ENCODE measurements at regions not wholly inside any gene's neighbourhood (a gene's known extent, or its start where the extent isn't known, plus 50 kb on each side); places are given as distances from the start of the nearest gene placed in this dataset.
A peak's percentile ranks its signal among the peaks of the same experiment; 100 is the strongest.

GRCh38 chr14:38723277-38723676 lies 379.8 kb downstream of the SEC23A start:
- no CpG with 5 or more reads among the region's 1 CpG for WGBS (ENCODE audit: insufficient coverage)
- POLR2A ChIA-PET, result no interaction called here
- H3K27ac ChIP-seq (ENCODE audit: insufficient read depth in 1 of 2, low read depth in 1 of 2, low read length in 2 of 2, poor library complexity in 1 of 2, severe bottlenecking in 2 of 2), result no peak overlapping the region
- no peaks in the 10 kb centered on the region for H3K36me3 ChIP-seq (ENCODE audit: control insufficient read depth in 4 of 4, insufficient read depth in 4 of 4, low read length in 3 of 4)
- H3K4me3 ChIP-seq (ENCODE audit: control insufficient read depth in 1 of 7, extremely low read depth in 1 of 7, insufficient read depth in 4 of 7, low read depth in 2 of 7, low read length in 6 of 7), result no peak overlapping the region
- no peaks in the 10 kb centered on the region for H3K9me3 ChIP-seq (ENCODE audit: control extremely low read depth in 1 of 5, control insufficient read depth in 4 of 5, insufficient read depth in 2 of 5, low read depth in 1 of 5, low read length in 4 of 5)
- no peaks in the 10 kb centered on the region for H3K27me3 ChIP-seq (replicated peaks in 2 of 5; ENCODE audit: control insufficient read depth in 4 of 5, insufficient read depth in 5 of 5, low read length in 4 of 5)
- no peaks in the 10 kb centered on the region for H3K4me1 ChIP-seq (ENCODE audit: control extremely low read depth in 1 of 4, control insufficient read depth in 4 of 4, insufficient read depth in 4 of 4, low read length in 3 of 4)
- DNase-seq, result no peak
- CTCF ChIA-PET, result interaction anchor here (0.9 to 10.9 kb wide), 11 partner anchors 10 to 293 kb away, joined by 3 to 135 read pairs (median 5); no protein-coding TSS in a partner anchor

GRCh38 chr14:38721822-38722431 lies 381.1 kb downstream of the SEC23A start:
- POLR2A ChIA-PET, result no interaction called here
- 60% methylated on average over 4 of the region's 4 CpGs for WGBS (ENCODE audit: insufficient coverage)
- Histone ChIP-seq H3K27me3 (replicated peaks in 2 of 5; ENCODE audit: control insufficient read depth in 4 of 5, insufficient read depth in 5 of 5, low read length in 4 of 5) (no peaks in the 10 kb centered on the region), H3K9me3 (ENCODE audit: control extremely low read depth in 1 of 5, control insufficient read depth in 4 of 5, insufficient read depth in 2 of 5, low read depth in 1 of 5, low read length in 4 of 5) (no peaks in the 10 kb centered on the region), H3K4me1 (ENCODE audit: control extremely low read depth in 1 of 4, control insufficient read depth in 4 of 4, insufficient read depth in 4 of 4, low read length in 3 of 4) (no peaks in the 10 kb centered on the region), H3K36me3 (ENCODE audit: control insufficient read depth in 4 of 4, insufficient read depth in 4 of 4, low read length in 3 of 4) (no peaks in the 10 kb centered on the region), H3K4me3 (ENCODE audit: control insufficient read depth in 1 of 7, extremely low read depth in 1 of 7, insufficient read depth in 4 of 7, low read depth in 2 of 7, low read length in 6 of 7) (no peak overlapping the region), H3K27ac (ENCODE audit: insufficient read depth in 1 of 2, low read depth in 1 of 2, low read length in 2 of 2, poor library complexity in 1 of 2, severe bottlenecking in 2 of 2) (no peak overlapping the region)
- DNase-seq, result peak; percentile 33 to 72 (median 64)
- CTCF ChIA-PET, result interaction anchor here (0.5 to 10.9 kb wide), 13 partner anchors 9 to 295 kb away, joined by 3 to 135 read pairs (median 4); no protein-coding TSS in a partner anchor

GRCh38 chr14:38718519-38718918 lies 384.5 kb downstream of the SEC23A start:
- Histone ChIP-seq H3K4me1 (ENCODE audit: control extremely low read depth in 1 of 4, control insufficient read depth in 4 of 4, insufficient read depth in 4 of 4, low read length in 3 of 4) (peaks cover 0 to 2% (median 0%) of the 10 kb centered on the region in 4 experiments), H3K27ac (ENCODE audit: insufficient read depth in 1 of 2, low read depth in 1 of 2, low read length in 2 of 2, poor library complexity in 1 of 2, severe bottlenecking in 2 of 2) (no peak overlapping the region), H3K36me3 (ENCODE audit: control insufficient read depth in 4 of 4, insufficient read depth in 4 of 4, low read length in 3 of 4) (no peaks in the 10 kb centered on the region), H3K9me3 (ENCODE audit: control extremely low read depth in 1 of 5, control insufficient read depth in 4 of 5, insufficient read depth in 2 of 5, low read depth in 1 of 5, low read length in 4 of 5) (no peaks in the 10 kb centered on the region), H3K4me3 (ENCODE audit: control insufficient read depth in 1 of 7, extremely low read depth in 1 of 7, insufficient read depth in 4 of 7, low read depth in 2 of 7, low read length in 6 of 7) (no peak overlapping the region), H3K27me3 (replicated peaks in 2 of 5; ENCODE audit: control insufficient read depth in 4 of 5, insufficient read depth in 5 of 5, low read length in 4 of 5) (no peaks in the 10 kb centered on the region)
- ChIA-PET CTCF (interaction anchor here (1.2 to 10.9 kb wide), 2 partner anchors 10 to 150 kb away, joined by 4 to 135 read pairs; no protein-coding TSS in a partner anchor), POLR2A (no interaction called here)
- no peak for DNase-seq
- 100% methylated on average over 2 of the region's 2 CpGs for WGBS (ENCODE audit: insufficient coverage)

- WGBS (ENCODE audit: insufficient coverage), result 33% methylated on average over 2 of the region's 3 CpGs
Measured at GRCh38 chr14:38716926-38717325, 386.1 kb downstream of the SEC23A start.

GRCh38 chr14:38710881-38711280 lies 392.2 kb downstream of the SEC23A start:
- POLR2A ChIA-PET, result no interaction called here
- CTCF ChIA-PET, result no interaction called here
- Histone ChIP-seq H3K27ac (ENCODE audit: insufficient read depth in 1 of 2, low read depth in 1 of 2, low read length in 2 of 2, poor library complexity in 1 of 2, severe bottlenecking in 2 of 2) (no peak overlapping the region), H3K4me1 (ENCODE audit: control extremely low read depth in 1 of 4, control insufficient read depth in 4 of 4, insufficient read depth in 4 of 4, low read length in 3 of 4) (no peaks in the 10 kb centered on the region), H3K9me3 (ENCODE audit: control extremely low read depth in 1 of 5, control insufficient read depth in 4 of 5, insufficient read depth in 2 of 5, low read depth in 1 of 5, low read length in 4 of 5) (no peaks in the 10 kb centered on the region), H3K4me3 (ENCODE audit: control insufficient read depth in 1 of 7, extremely low read depth in 1 of 7, insufficient read depth in 4 of 7, low read depth in 2 of 7, low read length in 6 of 7) (no peak overlapping the region), H3K36me3 (ENCODE audit: control insufficient read depth in 4 of 4, insufficient read depth in 4 of 4, low read length in 3 of 4) (no peaks in the 10 kb centered on the region), H3K27me3 (replicated peaks in 2 of 5; ENCODE audit: control insufficient read depth in 4 of 5, insufficient read depth in 5 of 5, low read length in 4 of 5) (no peaks in the 10 kb centered on the region)
- no CpG with 5 or more reads among the region's 3 CpGs for WGBS (ENCODE audit: insufficient coverage)
- no peak for DNase-seq

More at GRCh38 chr14:38716926-38717325, 386.1 kb downstream of the SEC23A start:
- Histone ChIP-seq H3K4me3 (ENCODE audit: control insufficient read depth in 1 of 7, extremely low read depth in 1 of 7, insufficient read depth in 4 of 7, low read depth in 2 of 7, low read length in 6 of 7) (no peak overlapping the region), H3K27me3 (replicated peaks in 2 of 5; ENCODE audit: control insufficient read depth in 4 of 5, insufficient read depth in 5 of 5, low read length in 4 of 5) (no peaks in the 10 kb centered on the region), H3K9me3 (ENCODE audit: control extremely low read depth in 1 of 5, control insufficient read depth in 4 of 5, insufficient read depth in 2 of 5, low read depth in 1 of 5, low read length in 4 of 5) (no peaks in the 10 kb centered on the region), H3K36me3 (ENCODE audit: control insufficient read depth in 4 of 4, insufficient read depth in 4 of 4, low read length in 3 of 4) (no peaks in the 10 kb centered on the region), H3K4me1 (ENCODE audit: control extremely low read depth in 1 of 4, control insufficient read depth in 4 of 4, insufficient read depth in 4 of 4, low read length in 3 of 4) (peaks cover 0 to 2% (median 0%) of the 10 kb centered on the region in 4 experiments), H3K27ac (ENCODE audit: insufficient read depth in 1 of 2, low read depth in 1 of 2, low read length in 2 of 2, poor library complexity in 1 of 2, severe bottlenecking in 2 of 2) (no peak overlapping the region)
- CTCF ChIA-PET, result interaction anchor here (1.5 kb wide), 1 partner anchor 151 kb away, joined by 5 read pairs; no protein-coding TSS in a partner anchor
- DNase-seq, result peak; percentile 7 to 79 (median 54)
- POLR2A ChIA-PET, result no interaction called here

GRCh38 chr14:38710196-38710595 lies 392.8 kb downstream of the SEC23A start:
- Histone ChIP-seq H3K36me3 (ENCODE audit: control insufficient read depth in 4 of 4, insufficient read depth in 4 of 4, low read length in 3 of 4) (no peaks in the 10 kb centered on the region), H3K27me3 (replicated peaks in 2 of 5; ENCODE audit: control insufficient read depth in 4 of 5, insufficient read depth in 5 of 5, low read length in 4 of 5) (no peaks in the 10 kb centered on the region), H3K27ac (ENCODE audit: insufficient read depth in 1 of 2, low read depth in 1 of 2, low read length in 2 of 2, poor library complexity in 1 of 2, severe bottlenecking in 2 of 2) (no peak overlapping the region), H3K4me3 (ENCODE audit: control insufficient read depth in 1 of 7, extremely low read depth in 1 of 7, insufficient read depth in 4 of 7, low read depth in 2 of 7, low read length in 6 of 7) (no peak overlapping the region), H3K9me3 (ENCODE audit: control extremely low read depth in 1 of 5, control insufficient read depth in 4 of 5, insufficient read depth in 2 of 5, low read depth in 1 of 5, low read length in 4 of 5) (no peaks in the 10 kb centered on the region), H3K4me1 (ENCODE audit: control extremely low read depth in 1 of 4, control insufficient read depth in 4 of 4, insufficient read depth in 4 of 4, low read length in 3 of 4) (no peaks in the 10 kb centered on the region)
- no peak for DNase-seq
- WGBS (ENCODE audit: insufficient coverage), result 80% methylated on average over 1 of the region's 6 CpGs
- POLR2A ChIA-PET, result no interaction called here
- CTCF ChIA-PET, result no interaction called here

GRCh38 chr14:38705220-38705619 lies 397.8 kb downstream of the SEC23A start:
- Histone ChIP-seq H3K9me3 (ENCODE audit: control extremely low read depth in 1 of 5, control insufficient read depth in 4 of 5, insufficient read depth in 2 of 5, low read depth in 1 of 5, low read length in 4 of 5) (no peaks in the 10 kb centered on the region), H3K4me3 (ENCODE audit: control insufficient read depth in 1 of 7, extremely low read depth in 1 of 7, insufficient read depth in 4 of 7, low read depth in 2 of 7, low read length in 6 of 7) (no peak overlapping the region), H3K36me3 (ENCODE audit: control insufficient read depth in 4 of 4, insufficient read depth in 4 of 4, low read length in 3 of 4) (no peaks in the 10 kb centered on the region), H3K4me1 (ENCODE audit: control extremely low read depth in 1 of 4, control insufficient read depth in 4 of 4, insufficient read depth in 4 of 4, low read length in 3 of 4) (no peaks in the 10 kb centered on the region), H3K27me3 (replicated peaks in 2 of 5; ENCODE audit: control insufficient read depth in 4 of 5, insufficient read depth in 5 of 5, low read length in 4 of 5) (peaks cover 0 to 2% (median 0%) of the 10 kb centered on the region in 5 experiments), H3K27ac (ENCODE audit: insufficient read depth in 1 of 2, low read depth in 1 of 2, low read length in 2 of 2, poor library complexity in 1 of 2, severe bottlenecking in 2 of 2) (no peak overlapping the region)
- ChIA-PET POLR2A (interaction anchor here (0.6 kb wide), 1 partner anchor 897 kb away, joined by 3 read pairs; no protein-coding TSS in a partner anchor), CTCF (no interaction called here)
- 100% methylated on average over 2 of the region's 5 CpGs for WGBS (ENCODE audit: insufficient coverage)
- DNase-seq, result no peak
